ENCODE measurements at regions not wholly inside any gene's neighbourhood (a gene's known extent, or its start where the extent isn't known, plus 50 kb on each side); places are given as distances from the start of the nearest gene placed in this dataset.

GRCh38 chr3:194045919-194046318 lies 90.0 kb upstream of the HES1 start:
- no peak for TF ChIP-seq SPI1 (IDR thresholded peaks at IDR 0.05; ENCODE audit: low read depth, low read length)
- TF ChIP-seq POLR2A (IDR thresholded peaks at IDR 0.05; ENCODE audit: low read depth, low read length): no peak
- TF ChIP-seq POLR2AphosphoS5 (IDR thresholded peaks at IDR 0.05; ENCODE audit: low read depth, low read length): no peak
- TF ChIP-seq TAF1 (IDR thresholded peaks at IDR 0.05; ENCODE audit: low read depth, low read length): no peak
- TF ChIP-seq POU2F2 (IDR thresholded peaks at IDR 0.05; ENCODE audit: low read depth, low read length): no peak
- TF ChIP-seq PAX5 (IDR thresholded peaks at IDR 0.05; ENCODE audit: insufficient read depth, low read length, severe bottlenecking): no peak
